NCI-H748 treated with DMSO at 0.1 percent for 48 hours (cell line): ENCODE measurements at regions not wholly inside any gene's neighbourhood (a gene's known extent, or its start where the extent isn't known, plus 50 kb on each side); places are given as distances from the start of the nearest gene placed in this dataset.
A peak's percentile ranks its signal among the peaks of the same experiment; 100 is the strongest.

Experiments used
- DNase-seq: peaks from one replicate; lab custom pipeline; 2025; lab: John Stamatoyannopoulos, UW

GRCh38 chr14:38901791-38902190, 201.2 kb downstream of the SEC23A start:
- DNase-seq: no peak

DNA sequence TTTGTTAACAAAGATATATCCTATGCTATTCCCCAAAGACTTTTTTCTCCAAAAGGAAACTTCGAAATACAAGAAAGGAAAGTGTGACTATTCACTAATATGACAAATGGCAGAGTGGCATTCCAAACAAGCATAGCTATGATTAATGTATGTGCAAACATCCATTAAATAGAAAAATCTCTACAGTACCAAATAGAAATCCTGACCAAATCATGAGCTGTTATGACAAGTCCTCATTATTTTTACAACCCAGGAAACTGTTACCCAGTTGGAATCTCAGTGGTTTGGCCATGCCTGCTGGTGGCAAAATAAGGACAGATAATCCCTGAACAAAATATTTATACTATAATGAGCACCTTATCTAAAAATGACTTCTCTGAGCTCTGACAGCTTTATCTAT, 202.1 kb downstream of the SEC23A start:
- no peak for DNase-seq

DNA sequence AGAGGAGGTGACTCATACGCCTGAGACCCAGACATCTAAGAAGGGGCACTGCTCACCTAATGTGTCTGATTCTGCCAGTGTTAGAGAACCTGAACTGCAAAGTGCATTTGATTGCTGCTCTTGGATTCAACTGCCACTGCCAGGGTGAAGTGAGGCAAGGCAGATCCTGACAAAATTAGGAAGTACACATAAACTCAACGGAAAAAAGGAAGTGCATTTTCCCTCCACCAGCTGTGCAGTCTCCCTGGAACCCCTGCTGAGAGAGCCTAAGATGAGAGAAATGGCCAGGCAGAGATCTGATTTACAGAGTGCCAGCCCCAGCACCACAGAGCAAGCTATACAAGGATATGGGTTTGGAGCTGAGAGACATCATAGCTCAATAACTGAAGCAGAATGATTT, 215.3 kb downstream of the SEC23A start:
- no peak for DNase-seq

DNA sequence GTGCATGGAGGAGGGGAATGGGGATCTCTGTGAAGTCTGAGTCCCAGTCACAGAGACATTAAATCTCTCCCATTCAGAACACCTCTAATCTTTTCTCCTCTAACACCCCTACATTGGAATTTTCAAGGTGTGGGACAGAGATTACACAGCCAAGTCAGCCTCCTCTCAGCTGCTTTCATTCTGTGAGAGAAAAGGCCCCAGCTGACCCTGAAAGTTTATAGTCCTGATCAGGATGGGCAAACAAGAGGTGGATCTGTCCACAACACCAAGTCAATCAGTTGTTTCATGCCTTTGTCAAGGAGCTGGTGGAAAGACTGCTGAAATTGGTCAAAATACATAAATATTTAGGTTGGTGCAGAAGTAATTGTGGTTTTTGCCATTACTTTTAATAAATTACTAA, 218.9 kb downstream of the SEC23A start:
- DNase-seq: no peak

DNA sequence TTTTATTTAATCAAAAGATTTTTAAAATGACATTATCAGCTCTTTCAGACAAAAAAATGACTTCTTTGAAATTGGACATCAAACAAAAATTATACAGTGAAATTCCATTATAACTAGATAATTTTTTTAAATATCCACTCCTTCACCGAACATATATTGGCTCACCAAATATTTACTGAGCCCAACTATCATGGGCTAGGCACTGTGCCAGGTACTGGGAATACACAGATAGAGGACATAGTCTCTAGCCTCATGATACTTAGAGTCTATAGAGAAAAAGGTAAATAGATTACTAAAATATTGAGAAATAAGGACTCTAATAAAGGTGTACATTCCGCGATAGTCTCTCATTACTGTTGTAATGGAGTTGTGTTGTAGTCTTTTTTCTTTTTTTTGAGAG, 219.9 kb downstream of the SEC23A start:
- DNase-seq: no peak

- DNase-seq: no peak
Measured at GRCh38 chr14:38882533-38882932, 220.5 kb downstream of the SEC23A start.

GRCh38 chr14:38880643-38881524, 222.2 kb downstream of the SEC23A start:
- no peak for DNase-seq

DNA sequence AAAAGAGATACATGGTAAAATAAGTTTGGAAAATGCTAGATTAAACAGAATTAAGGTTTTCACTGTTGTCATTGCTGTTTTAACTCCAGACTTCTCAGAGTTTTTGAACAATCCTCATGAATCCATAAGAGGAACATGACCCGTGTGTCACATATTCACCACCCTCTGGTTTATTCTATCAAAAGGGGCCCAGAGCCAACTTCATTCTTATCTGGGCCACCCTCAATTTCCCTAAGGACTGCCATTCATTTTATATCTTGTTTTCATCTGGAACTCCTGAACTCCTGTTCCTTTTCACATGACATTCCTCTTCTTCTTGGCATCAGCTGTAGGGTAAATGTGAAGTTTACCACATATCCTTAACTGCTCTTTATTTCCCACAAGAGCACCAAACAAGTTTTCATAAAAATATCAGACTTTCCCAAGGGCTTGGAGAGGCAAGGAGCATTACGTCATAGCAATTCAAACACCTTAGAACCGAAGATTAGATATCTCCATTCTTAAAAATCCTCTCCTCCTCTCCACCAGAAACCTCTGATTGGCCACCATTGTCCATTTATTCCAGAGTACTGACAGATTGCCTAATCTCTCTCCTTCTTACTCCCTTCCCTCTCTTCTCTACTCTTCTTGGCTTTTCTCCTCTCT, 225.2 kb downstream of the SEC23A start:
- DNase-seq: no peak

DNA sequence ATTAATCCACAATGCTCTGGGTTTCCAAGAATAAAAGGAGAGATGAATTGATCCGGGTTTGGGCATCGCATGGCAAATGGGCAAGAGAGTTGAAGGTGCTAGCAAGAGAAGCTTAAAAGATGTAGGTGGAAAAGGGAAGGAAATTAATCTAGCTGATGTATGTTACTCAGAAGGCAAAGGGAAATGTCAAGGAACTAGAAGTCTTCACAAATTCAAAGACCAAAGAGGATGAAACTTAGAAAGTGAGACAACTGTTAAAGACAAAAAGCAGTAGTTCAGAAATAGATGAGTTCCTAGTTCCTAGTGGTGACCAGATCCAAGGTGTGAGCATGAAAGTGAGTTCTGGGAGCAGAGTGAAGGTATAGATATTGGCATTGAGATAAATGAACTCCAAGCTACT, 228.3 kb downstream of the SEC23A start:
- no peak for DNase-seq

DNA sequence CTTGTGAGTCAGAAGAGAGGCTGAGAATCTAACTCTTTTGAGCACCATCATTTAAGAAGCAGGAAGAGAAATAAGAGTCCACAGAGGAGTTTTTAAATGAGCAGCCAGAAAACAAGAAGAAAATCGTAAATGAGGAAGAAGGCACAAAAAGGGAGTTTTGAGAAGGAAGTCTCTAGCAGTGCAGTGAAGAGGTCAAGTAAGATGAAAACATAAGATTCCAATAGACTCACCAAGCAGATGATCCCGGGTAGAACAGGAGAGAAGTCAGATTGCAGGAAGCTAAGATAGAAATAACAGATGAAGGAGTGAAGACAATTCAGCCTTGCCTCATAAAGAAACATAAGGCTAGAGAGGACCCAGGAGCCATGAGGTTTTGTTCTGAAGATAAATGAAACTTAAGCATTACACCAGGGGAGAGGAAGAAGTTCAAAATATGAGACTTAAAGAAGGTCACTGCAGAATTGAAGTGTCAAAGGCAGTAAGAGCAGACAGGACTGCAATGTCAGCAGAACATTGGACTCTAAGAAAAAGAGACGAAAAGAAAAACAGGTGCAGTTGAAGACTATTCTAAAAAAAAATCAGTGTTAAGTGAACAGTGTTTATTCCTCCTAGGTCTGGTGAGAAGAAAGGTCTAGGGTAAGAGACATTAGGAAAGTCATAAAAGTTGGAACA, 229.0 kb downstream of the SEC23A start:
- DNase-seq: no peak

- no peak for DNase-seq
Measured at GRCh38 chr14:38870296-38870836, 232.7 kb downstream of the SEC23A start.

DNA sequence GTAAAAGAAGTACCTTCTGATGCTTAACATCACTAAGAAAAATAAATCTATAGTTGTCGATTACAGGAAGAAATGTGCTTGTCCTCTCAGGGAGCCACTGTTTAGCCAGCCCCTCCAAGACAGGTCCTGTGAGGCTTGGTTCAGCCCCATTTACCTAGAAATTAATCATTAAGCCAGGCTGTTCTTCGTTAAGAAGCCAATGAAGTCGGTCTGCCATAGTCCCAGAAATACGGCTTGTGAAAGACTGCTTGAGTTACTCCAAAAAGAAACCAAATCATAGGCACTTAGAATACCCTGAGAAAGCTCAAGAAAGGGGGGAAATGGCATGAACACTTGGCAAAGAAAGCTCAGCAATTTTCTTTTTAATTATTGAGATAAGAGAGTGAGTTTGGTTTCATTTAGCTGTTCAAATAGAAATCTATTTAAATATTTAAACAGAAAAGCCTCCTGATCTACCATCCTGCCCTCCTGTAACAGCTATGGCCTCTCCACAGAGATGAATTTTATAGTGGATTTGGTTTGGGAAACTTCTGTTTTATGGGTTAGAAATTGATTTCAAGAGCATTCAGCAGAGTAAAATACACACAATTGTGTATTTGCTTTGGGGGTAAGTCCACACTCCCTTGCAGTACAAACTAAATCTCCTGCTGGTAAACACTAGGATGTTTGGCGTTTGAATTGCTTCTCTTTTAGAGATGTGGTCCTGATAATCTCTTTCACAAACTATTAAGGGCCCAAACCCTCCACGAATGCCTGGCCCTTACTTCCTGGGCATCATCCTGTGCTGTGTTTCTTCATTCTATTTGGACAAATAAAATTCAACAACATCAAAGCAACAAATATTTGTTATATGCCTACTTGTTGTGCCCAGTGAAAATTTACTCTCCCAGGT, 234.4 kb downstream of the SEC23A start:
- peak; percentile 55 for DNase-seq

DNA sequence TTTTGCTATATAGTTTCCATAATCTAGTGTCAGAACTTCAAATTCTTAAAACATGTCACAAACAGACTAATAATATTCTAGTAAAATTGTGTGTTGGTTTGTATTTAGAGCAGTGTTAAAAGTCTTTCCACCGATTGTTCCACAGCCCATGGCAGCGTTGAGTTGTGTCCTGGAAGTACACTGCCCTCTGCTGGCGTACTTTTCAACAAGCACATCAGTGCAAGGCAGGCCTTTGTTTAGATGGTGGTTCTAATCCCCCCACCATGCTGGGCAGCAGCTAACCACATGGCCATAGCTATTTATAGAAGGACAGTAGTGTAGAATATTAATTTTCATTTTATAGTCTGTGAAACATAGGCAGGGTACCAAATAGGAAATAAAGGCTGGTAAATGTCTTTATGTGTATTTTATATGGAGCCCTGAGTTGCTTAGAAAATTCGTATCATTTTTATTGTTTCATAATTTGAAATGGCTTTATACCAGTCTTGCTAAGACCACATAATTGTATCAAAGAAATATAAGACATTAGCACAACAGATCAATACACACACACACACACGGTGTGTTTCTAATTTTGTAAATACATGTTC, 235.4 kb downstream of the SEC23A start:
- peak; percentile 71 for DNase-seq

- DNase-seq: peak; percentile 91
Measured at GRCh38 chr14:38866461-38866860, 236.6 kb downstream of the SEC23A start.

DNA sequence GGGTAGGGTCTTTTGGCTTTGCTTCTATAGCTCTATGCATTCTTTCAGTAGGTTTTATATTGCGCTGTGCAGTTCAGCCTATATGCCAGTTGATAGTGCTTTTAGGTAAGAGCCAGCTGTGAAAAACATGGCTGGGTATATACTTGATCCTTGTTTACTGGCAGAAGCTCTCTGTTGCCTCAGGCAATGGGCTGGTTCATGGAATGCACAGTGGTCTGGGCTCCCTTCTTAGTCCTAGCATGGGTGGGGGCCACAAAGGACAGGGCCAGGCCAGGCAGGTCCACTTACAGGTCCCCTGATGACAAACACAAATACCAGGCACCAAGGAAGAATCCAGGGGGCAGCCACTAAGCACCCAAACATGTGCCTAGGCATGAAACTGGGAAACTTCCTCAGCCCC, 240.7 kb downstream of the SEC23A start:
- DNase-seq: no peak

DNA sequence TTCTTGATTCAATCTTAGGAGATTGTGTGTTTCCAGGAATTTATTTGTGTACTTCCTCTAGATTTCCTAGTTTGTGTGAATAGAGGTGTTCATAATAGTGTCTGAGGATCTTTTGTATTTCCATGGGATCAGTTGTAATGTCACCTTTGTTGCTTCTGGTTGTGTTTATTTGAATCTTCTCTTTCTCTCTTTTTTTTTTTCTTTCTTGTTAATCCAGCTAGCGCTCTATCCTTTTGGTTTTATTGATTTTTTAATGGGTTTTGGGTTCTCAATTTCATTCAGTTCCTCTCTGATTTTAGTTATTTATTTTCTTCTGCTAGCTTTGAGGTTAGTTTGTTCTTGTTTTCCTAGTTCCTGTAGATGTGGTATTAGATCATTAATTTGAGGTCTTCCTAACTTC, 242.5 kb downstream of the SEC23A start:
- DNase-seq: no peak

- no peak for DNase-seq
Measured at GRCh38 chr14:38856798-38857197, 246.2 kb downstream of the SEC23A start.

- no peak for DNase-seq
Measured at GRCh38 chr14:38855513-38855912, 247.5 kb downstream of the SEC23A start.

DNA sequence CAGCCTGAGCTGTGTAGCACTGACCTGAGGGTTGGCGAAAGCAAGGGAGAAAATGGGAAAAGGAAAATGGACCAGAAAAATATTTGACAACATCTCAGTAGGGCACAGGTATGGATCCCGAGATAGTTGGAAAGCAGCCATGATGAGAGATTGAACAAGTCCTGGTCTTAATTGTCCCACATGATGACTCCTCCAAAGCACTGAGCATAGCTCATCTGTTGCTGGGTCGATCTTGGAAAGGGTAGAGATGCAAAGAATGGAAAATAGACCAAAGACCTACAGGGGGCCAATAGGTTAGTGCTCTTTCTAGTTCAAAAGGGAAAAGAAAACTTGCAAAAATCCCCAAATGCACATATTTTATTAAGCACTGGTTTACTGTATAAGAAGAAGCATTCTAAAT, 251.9 kb downstream of the SEC23A start:
- DNase-seq: no peak

DNA sequence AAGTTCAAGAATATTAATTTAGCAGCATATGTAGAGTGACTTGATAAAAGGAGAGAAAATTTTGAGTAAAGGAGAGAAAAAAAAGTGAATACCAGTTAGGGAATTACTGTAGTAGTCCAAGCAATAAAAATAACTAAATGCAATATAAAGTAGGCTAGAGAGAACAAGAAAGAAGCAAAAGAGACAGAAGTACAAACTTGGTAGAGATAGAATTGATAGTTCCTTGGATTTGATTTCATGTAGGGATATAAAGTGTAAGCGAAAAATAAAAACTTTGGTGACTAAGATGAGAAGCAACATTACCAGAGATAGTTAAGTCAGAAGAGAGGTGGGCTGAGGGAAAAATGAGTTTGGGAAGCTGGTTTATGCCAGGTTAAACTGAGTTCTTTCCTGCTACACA, 252.4 kb downstream of the SEC23A start:
- DNase-seq: no peak

DNA sequence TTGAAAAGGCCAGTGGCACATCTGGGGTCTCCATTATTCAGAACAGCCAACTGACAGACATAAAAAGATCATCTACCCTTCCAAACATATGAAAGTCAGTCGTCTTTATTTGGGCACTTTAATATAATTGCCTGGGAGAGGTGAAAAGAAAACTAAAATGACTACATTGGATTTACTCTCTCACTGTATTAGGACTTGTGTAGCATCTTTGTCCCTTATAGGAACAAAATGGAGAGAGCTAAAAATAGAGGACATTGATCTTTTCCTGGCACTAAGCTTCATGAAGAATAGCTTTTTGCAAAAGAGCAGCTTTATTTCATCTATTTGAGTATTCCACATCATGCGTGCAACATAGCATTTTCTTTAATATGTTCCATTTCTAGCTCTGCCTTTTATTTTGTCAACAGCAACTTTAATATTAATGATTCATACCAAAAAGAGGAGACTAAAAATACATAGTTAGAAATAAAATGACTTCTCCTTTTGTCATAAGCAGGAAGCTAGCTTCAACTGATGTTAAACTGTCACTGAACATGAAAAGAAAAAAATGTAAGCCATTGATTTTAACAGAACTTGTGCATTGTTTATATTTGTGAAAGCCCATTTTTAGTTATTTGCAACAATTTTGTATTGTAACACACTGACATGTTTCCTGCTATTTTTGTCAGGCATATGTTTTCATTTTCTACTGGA, 254.6 kb downstream of the SEC23A start:
- no peak for DNase-seq
